ENCODE measurements at regions not wholly inside any gene's neighbourhood (a gene's known extent, or its start where the extent isn't known, plus 50 kb on each side); places are given as distances from the start of the nearest gene placed in this dataset.

DNA sequence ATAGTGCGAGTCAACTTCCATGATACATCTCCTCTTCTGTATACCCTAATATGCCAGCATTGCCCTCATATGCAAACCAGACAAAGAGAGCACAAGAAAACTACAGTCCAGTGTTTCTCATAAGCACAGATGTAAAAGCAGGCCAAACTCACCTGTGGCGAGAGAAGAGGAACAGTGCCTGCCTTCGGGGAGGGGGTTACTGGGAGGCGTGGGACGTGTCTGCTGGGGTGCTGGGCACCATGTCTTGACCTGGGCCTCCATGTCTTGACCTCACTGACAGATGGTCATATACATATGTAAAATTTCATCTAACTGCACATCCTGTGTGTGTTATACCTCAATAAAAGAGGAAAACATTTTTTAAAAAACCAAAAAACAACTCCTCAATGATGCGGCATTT, 159.3 kb upstream of the PPP1R26 start:
- TF ChIP-seq, protein P1, sequence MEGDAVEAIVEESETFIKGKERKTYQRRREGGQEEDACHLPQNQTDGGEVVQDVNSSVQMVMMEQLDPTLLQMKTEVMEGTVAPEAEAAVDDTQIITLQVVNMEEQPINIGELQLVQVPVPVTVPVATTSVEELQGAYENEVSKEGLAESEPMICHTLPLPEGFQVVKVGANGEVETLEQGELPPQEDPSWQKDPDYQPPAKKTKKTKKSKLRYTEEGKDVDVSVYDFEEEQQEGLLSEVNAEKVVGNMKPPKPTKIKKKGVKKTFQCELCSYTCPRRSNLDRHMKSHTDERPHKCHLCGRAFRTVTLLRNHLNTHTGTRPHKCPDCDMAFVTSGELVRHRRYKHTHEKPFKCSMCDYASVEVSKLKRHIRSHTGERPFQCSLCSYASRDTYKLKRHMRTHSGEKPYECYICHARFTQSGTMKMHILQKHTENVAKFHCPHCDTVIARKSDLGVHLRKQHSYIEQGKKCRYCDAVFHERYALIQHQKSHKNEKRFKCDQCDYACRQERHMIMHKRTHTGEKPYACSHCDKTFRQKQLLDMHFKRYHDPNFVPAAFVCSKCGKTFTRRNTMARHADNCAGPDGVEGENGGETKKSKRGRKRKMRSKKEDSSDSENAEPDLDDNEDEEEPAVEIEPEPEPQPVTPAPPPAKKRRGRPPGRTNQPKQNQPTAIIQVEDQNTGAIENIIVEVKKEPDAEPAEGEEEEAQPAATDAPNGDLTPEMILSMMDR (IDR thresholded peaks at IDR 0.05; ENCODE audit: borderline replicate concordance, insufficient read depth, low read depth, low read length) = no peak
- H3K4me3 ChIP-seq (ENCODE audit: low read depth, low read length) = no peak overlapping the region

DNA sequence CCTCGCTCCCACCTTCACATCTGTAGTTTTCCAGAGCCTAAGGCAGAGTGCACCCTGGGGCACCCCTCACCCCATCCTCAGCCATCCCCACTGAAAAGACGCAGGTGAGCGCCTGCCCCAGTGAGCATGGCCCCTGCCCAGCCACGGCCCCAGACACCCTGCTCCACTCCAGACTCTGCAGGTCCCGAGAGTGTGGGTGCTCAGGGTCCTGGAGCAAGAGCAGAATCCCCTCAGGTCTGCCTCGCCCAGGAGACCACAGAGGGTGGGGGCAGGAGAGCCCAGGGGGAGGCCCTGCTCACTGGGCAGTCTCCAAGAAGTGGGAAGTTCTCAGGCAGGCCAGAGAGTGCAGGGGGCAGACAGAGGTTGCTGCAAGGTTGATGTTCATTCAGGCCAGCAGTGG, 158.6 kb upstream of the PPP1R26 start:
- H3K4me3 ChIP-seq (ENCODE audit: low read depth, low read length) = no peak overlapping the region
- TF ChIP-seq, protein P1 (IDR thresholded peaks at IDR 0.05; ENCODE audit: borderline replicate concordance, insufficient read depth, low read depth, low read length) = no peak

DNA sequence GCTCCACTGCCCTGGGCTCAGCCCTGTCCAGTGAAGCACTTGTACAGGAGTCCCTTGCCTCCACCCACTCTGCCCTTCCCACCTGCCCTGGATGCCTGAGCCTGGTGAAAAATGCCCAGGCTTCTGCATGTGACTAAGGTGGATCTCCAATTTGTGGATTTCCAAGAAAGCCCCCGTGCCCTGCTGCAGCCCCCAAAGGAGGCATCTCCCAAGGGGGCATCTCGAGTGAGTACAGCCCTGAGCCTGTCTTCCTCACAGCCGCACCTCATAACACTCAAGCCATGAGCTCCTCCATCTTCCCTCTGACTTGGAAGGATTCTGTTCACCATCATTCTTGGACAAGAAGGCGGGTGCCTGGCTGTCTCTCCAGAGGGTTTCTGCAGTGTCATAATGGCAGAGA, 158.0 kb upstream of the PPP1R26 start:
- no peak overlapping the region for H3K4me3 ChIP-seq (ENCODE audit: low read depth, low read length)
- TF ChIP-seq, protein P1 (IDR thresholded peaks at IDR 0.05; ENCODE audit: borderline replicate concordance, insufficient read depth, low read depth, low read length) = no peak

GRCh38 chr9:135324329-135324728, 155.3 kb upstream of the PPP1R26 start:
- TF ChIP-seq, protein P1 (IDR thresholded peaks at IDR 0.05; ENCODE audit: borderline replicate concordance, insufficient read depth, low read depth, low read length) = no peak
- no peak overlapping the region for H3K4me3 ChIP-seq (ENCODE audit: low read depth, low read length)

GRCh38 chr9:135326141-135326540, 153.4 kb upstream of the PPP1R26 start:
- H3K4me3 ChIP-seq (ENCODE audit: low read depth, low read length) = no peak overlapping the region
- TF ChIP-seq, protein P1 (IDR thresholded peaks at IDR 0.05; ENCODE audit: borderline replicate concordance, insufficient read depth, low read depth, low read length) = no peak

GRCh38 chr9:135326633-135327152, 152.9 kb upstream of the PPP1R26 start:
- TF ChIP-seq, protein P1 (IDR thresholded peaks at IDR 0.05; ENCODE audit: borderline replicate concordance, insufficient read depth, low read depth, low read length) = no peak
- no peak overlapping the region for H3K4me3 ChIP-seq (ENCODE audit: low read depth, low read length)

- H3K4me3 ChIP-seq (ENCODE audit: low read depth, low read length) = no peak overlapping the region
- TF ChIP-seq, protein P1 (IDR thresholded peaks at IDR 0.05; ENCODE audit: borderline replicate concordance, insufficient read depth, low read depth, low read length) = no peak
These were observed 150.8 kb upstream of the PPP1R26 start for GRCh38 chr9:135328485-135329417.

All from GM12875 (cell line).